Activated naive CD8-positive, alpha-beta T cell treated with anti-CD3 and anti-CD28 coated beads, Interleukin-2, amount 50 U/mL, for 24 hours (primary cell): ENCODE measurements at regions not wholly inside any gene's neighbourhood (a gene's known extent, or its start where the extent isn't known, plus 50 kb on each side); places are given as distances from the start of the nearest gene placed in this dataset.

Experiments
- ATAC-seq: fragments of 150-1000 bp; cut with Tn5 transposase; one replicate; pipeline ENCODE4 v1.10.0; 2021
- DNase-seq: peaks from one replicate; pipeline ENCODE4 v3.0.0; 2021
- H3K27ac Mint-ChIP-seq: one replicate; pipeline ENCODE4 v1.8.0; 2021; ENCODE audit warnings: mild to moderate bottlenecking, mixed read lengths
- H3K27me3 Mint-ChIP-seq: one replicate; pipeline ENCODE4 v1.8.0; 2021; ENCODE audit warnings: mixed read lengths
- H3K36me3 Mint-ChIP-seq: one replicate; pipeline ENCODE4 v1.8.0; 2021; ENCODE audit warnings: low read depth, mixed read lengths
- H3K4me1 Mint-ChIP-seq: one replicate; pipeline ENCODE4 v1.8.0; 2021; ENCODE audit warnings: mixed read lengths
- H3K4me3 Mint-ChIP-seq: one replicate; pipeline ENCODE4 v1.8.0; 2021; ENCODE audit warnings: mild to moderate bottlenecking, moderate library complexity, mixed read lengths
- H3K9me3 Mint-ChIP-seq: one replicate; pipeline ENCODE4 v1.8.0; 2021; ENCODE audit warnings: mixed read lengths

GRCh38 chr9:13873203-13873602, 440.7 kb downstream of the NFIB start:
- H3K27ac Mint-ChIP-seq = no peak overlapping the region
- no peak overlapping the region for H3K4me3 Mint-ChIP-seq
- ATAC-seq = no peak
- no peaks in the 10 kb centered on the region for H3K36me3 Mint-ChIP-seq
- no peaks in the 10 kb centered on the region for H3K27me3 Mint-ChIP-seq
- peaks cover 17% of the 10 kb centered on the region for H3K9me3 Mint-ChIP-seq
- H3K4me1 Mint-ChIP-seq = no peaks in the 10 kb centered on the region
- no peak for DNase-seq

- H3K36me3 Mint-ChIP-seq = no peaks in the 10 kb centered on the region
Observed at GRCh38 chr9:13868336-13868735, 445.6 kb downstream of the NFIB start.

DNA sequence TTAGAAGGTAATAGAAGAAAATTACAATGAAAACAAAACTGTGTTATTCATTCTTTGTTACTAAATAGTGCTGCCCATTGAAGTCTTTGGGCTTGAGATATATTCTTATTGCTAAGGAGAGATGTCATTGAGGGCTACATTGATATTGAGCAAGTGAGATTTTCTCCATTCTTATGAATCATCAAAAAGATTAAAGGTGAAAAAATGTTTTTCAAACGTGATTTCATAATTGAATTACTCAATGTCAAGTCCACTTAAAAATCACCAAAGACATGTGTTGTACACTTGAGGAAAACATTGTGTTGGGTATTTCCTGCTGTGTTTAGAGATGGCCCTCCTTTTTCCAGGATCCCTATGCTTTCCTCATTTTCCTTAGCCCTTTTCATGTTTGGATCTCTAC, 448.1 kb downstream of the NFIB start:
- H3K9me3 Mint-ChIP-seq = peaks cover 5% of the 10 kb centered on the region
- H3K4me3 Mint-ChIP-seq = no peak overlapping the region
- no peak overlapping the region for H3K27ac Mint-ChIP-seq

More at GRCh38 chr9:13868336-13868735, 445.6 kb downstream of the NFIB start:
- H3K4me1 Mint-ChIP-seq = no peaks in the 10 kb centered on the region
- no peak overlapping the region for H3K4me3 Mint-ChIP-seq
- no peak for DNase-seq
- ATAC-seq = no peak
- H3K27me3 Mint-ChIP-seq = no peaks in the 10 kb centered on the region
- H3K9me3 Mint-ChIP-seq = peaks cover 14% of the 10 kb centered on the region
- H3K27ac Mint-ChIP-seq = no peak overlapping the region

DNA sequence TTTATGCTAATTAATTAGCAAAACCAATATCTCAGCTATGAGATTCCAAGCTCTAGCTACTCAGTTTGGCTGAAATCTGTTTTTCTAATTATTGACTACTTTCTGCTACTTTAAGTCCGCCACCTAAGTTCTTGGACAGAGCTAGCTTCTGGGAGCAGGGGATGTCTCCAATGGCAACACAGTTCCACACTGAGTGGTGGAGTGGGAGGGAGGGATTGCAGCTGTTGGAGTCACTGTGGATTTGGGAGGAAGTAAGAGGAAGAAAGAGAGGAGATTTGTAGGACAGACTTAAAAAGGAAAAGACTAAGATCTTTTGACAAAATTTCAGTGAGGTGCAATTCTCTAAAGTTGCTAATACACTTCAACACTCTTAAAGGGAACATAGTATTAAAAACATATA, 450.8 kb downstream of the NFIB start:
- Mint-ChIP-seq H3K27me3 (no peaks in the 10 kb centered on the region), H3K4me3 (no peak overlapping the region), H3K4me1 (no peaks in the 10 kb centered on the region), H3K27ac (no peak overlapping the region), H3K36me3 (no peaks in the 10 kb centered on the region), H3K9me3 (peaks cover 9% of the 10 kb centered on the region)
- ATAC-seq (no peak), DNase-seq (no peak)

More for the DNA sequence above, 448.1 kb downstream of the NFIB start:
- no peak for ATAC-seq
- Mint-ChIP-seq H3K4me1 (no peaks in the 10 kb centered on the region), H3K27me3 (no peaks in the 10 kb centered on the region), H3K36me3 (no peaks in the 10 kb centered on the region)
- no peak for DNase-seq

DNA sequence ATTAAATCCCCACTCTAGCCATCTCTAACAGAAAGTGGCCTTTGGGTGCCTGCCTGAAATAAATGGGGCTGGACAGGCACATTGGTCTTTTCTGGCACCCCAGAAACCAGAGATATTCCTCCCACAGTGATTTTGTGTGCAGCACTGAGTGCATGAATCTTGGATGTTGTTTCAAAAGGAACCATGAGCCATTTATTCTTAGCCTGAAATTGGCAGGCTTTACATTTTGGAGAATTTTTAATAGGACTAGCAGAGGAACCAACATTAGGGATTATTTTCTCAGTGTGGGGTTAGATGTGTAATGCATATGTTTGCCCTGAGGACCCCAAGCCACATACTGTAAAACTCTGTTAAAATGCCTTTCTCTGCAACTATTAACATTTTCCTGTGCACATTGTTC, 451.3 kb downstream of the NFIB start:
- DNase-seq = no peak
- ATAC-seq = no peak
- Mint-ChIP-seq H3K36me3 (no peaks in the 10 kb centered on the region), H3K4me3 (no peak overlapping the region), H3K4me1 (no peaks in the 10 kb centered on the region), H3K9me3 (peaks cover 9% of the 10 kb centered on the region), H3K27ac (no peak overlapping the region), H3K27me3 (no peaks in the 10 kb centered on the region)

DNA sequence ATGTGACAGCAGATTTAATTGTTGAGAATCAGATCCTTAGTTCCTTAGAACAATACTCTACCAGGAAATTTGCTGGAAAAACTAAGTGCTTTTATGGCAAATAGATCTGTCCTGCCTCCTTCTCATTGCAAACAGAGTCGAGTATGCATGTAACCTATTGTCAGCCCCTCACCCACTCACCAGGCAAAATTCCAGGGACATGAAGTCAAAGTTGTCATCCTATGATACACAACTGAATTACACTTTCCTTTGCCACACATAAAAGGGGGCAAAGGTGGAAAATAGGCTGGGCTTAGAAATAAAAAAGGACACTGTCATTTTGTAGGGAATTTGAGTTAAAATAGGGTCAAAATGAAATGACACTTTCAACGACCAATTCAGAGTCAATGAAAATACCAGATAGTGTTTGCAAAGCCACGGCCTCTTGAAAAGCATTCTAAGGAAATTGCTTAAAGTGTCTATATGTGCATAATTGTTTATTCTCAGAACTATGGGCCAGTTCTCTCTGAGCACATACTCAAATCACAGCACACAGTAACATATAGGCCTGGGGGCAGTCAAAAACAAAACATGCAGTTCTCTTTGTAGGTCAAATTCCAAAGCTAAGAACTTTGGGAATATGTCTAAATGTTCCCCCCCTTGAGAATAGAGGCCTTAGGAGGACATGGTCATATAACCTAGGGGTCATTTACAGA, 452.8 kb downstream of the NFIB start:
- ATAC-seq (no peak), DNase-seq (no peak)
- no peak overlapping the region for H3K27ac Mint-ChIP-seq
- no peak overlapping the region for H3K4me3 Mint-ChIP-seq
- no peaks in the 10 kb centered on the region for H3K4me1 Mint-ChIP-seq
- H3K9me3 Mint-ChIP-seq = peaks cover 17% of the 10 kb centered on the region
- no peaks in the 10 kb centered on the region for H3K27me3 Mint-ChIP-seq
- H3K36me3 Mint-ChIP-seq = no peaks in the 10 kb centered on the region

DNA sequence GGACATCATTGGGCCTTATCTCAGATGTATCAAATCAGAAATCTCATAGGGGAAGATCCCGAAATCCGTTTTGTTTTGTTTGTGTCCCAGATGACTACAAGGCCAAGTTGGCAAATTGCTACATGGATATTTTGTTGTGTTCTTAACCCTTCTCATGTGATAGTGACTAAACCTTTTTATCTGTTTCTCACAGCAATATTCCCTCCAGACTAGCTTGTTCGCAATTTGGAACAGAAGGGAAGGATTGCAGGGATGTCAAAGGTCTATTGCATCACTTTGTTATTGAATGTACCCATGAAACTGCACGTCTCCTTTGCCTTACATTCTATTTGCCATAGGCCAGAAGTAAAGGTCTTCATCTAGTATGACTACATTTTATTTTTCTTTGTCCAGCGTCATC, 453.9 kb downstream of the NFIB start:
- ATAC-seq (no peak), DNase-seq (no peak)
- Mint-ChIP-seq H3K36me3 (no peaks in the 10 kb centered on the region), H3K4me1 (no peaks in the 10 kb centered on the region), H3K27ac (no peak overlapping the region), H3K9me3 (peaks cover 21% of the 10 kb centered on the region), H3K27me3 (no peaks in the 10 kb centered on the region), H3K4me3 (no peak overlapping the region)

DNA sequence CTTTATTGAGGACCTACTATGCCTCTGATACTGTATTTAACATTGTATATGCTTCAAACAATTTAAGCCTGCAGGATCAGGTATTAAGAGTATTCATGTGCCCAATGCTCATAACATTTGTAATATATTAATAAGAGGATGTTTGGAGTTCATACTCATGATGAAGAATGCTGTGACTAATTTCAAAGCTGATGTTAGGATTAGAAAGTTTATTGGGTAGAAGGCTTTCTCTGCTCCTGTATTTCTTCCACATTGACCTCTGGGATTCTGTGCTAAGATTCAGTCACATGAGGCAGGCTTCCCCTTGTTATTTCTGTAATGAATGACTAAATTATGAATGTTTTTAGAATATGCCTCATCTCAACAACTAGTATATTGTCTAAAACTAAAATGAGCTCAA, 456.4 kb downstream of the NFIB start:
- DNase-seq = no peak
- H3K4me1 Mint-ChIP-seq = no peaks in the 10 kb centered on the region
- no peak overlapping the region for H3K4me3 Mint-ChIP-seq
- peaks cover 17% of the 10 kb centered on the region for H3K9me3 Mint-ChIP-seq
- no peak overlapping the region for H3K27ac Mint-ChIP-seq
- no peaks in the 10 kb centered on the region for H3K27me3 Mint-ChIP-seq
- no peak for ATAC-seq
- H3K36me3 Mint-ChIP-seq = no peaks in the 10 kb centered on the region

GRCh38 chr9:13847270-13847669, 466.7 kb downstream of the NFIB start:
- Mint-ChIP-seq H3K9me3 (peaks cover 14% of the 10 kb centered on the region), H3K27ac (no peak overlapping the region), H3K4me3 (no peak overlapping the region), H3K36me3 (no peaks in the 10 kb centered on the region), H3K27me3 (no peaks in the 10 kb centered on the region), H3K4me1 (no peaks in the 10 kb centered on the region)
- DNase-seq (no peak), ATAC-seq (no peak)

- DNase-seq = no peak
- no peak for ATAC-seq
- Mint-ChIP-seq H3K9me3 (peaks cover 14% of the 10 kb centered on the region), H3K27ac (no peak overlapping the region), H3K4me1 (no peaks in the 10 kb centered on the region), H3K4me3 (no peak overlapping the region), H3K36me3 (no peaks in the 10 kb centered on the region), H3K27me3 (no peaks in the 10 kb centered on the region)
Observed at GRCh38 chr9:13845460-13845859, 468.5 kb downstream of the NFIB start.

GRCh38 chr9:13841746-13842462, 472.0 kb downstream of the NFIB start:
- DNase-seq = no peak
- no peaks in the 10 kb centered on the region for H3K36me3 Mint-ChIP-seq

DNA sequence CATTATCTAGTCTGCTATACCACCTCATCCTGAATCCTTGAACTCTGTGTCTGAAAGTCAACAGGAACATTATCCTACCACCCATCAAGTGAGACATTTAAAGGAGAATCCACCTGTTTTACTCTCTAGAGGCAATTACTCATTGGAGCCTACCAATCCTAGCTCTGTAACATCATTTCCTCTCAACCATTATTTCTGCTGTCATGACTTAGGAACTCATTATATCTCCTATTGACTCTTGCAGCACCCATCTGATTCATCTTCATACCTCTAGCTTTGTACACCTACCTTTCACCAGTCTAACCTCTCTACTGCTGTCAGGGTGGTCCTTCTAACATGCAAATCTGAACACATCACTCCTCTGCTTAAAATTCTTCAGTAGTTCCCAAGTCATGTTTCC, 481.5 kb downstream of the NFIB start:
- ATAC-seq = no peak
- peaks cover 25% of the 10 kb centered on the region for H3K9me3 Mint-ChIP-seq
- no peak for DNase-seq
- no peaks in the 10 kb centered on the region for H3K4me1 Mint-ChIP-seq
- no peak overlapping the region for H3K27ac Mint-ChIP-seq
- no peaks in the 10 kb centered on the region for H3K27me3 Mint-ChIP-seq
- no peak overlapping the region for H3K4me3 Mint-ChIP-seq
- no peaks in the 10 kb centered on the region for H3K36me3 Mint-ChIP-seq

More at GRCh38 chr9:13841746-13842462, 472.0 kb downstream of the NFIB start:
- Mint-ChIP-seq H3K27ac (no peak overlapping the region), H3K9me3 (peaks cover 18% of the 10 kb centered on the region), H3K4me3 (no peak overlapping the region), H3K4me1 (no peaks in the 10 kb centered on the region), H3K27me3 (no peaks in the 10 kb centered on the region)
- ATAC-seq = no peak

GRCh38 chr9:13823026-13823425, 490.9 kb downstream of the NFIB start:
- H3K27ac Mint-ChIP-seq = no peak overlapping the region
- H3K27me3 Mint-ChIP-seq = no peaks in the 10 kb centered on the region
- H3K4me1 Mint-ChIP-seq = no peaks in the 10 kb centered on the region
- peaks cover 11% of the 10 kb centered on the region for H3K9me3 Mint-ChIP-seq
- DNase-seq (no peak), ATAC-seq (no peak)
- no peak overlapping the region for H3K4me3 Mint-ChIP-seq
- no peaks in the 10 kb centered on the region for H3K36me3 Mint-ChIP-seq

- no peak for ATAC-seq
- no peaks in the 10 kb centered on the region for H3K27me3 Mint-ChIP-seq
Observed at GRCh38 chr9:13817754-13818278, 496.1 kb downstream of the NFIB start.

DNA sequence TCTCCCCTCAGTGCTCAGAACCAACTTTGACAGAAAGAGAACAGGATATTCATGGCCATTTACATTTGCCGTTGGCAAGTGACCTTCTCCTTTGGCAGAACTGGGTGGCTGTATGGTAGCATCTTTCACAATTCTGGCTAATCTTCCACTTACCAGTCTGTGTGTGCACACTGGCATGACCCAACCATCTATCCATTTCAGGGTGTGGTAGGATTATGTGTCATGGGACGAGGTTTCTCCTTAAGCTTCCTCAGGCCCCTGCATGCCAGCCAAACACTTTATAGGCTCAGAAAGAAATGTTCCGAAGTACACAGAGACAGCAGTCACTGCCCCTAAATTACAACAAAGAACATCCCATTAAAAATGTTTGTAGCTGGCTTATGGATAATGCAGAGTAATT, 497.1 kb downstream of the NFIB start:
- no peak for DNase-seq
- ATAC-seq = no peak
- Mint-ChIP-seq H3K27me3 (no peaks in the 10 kb centered on the region), H3K27ac (no peak overlapping the region), H3K9me3 (peaks cover 16% of the 10 kb centered on the region), H3K4me3 (no peak overlapping the region), H3K36me3 (no peaks in the 10 kb centered on the region), H3K4me1 (no peaks in the 10 kb centered on the region)

More at GRCh38 chr9:13817754-13818278, 496.1 kb downstream of the NFIB start:
- no peak for DNase-seq
- Mint-ChIP-seq H3K4me3 (no peak overlapping the region), H3K27ac (no peak overlapping the region), H3K9me3 (peaks cover 16% of the 10 kb centered on the region), H3K4me1 (no peaks in the 10 kb centered on the region), H3K36me3 (no peaks in the 10 kb centered on the region)
